D721Med (cell line): ENCODE measurements at regions not wholly inside any gene's neighbourhood (a gene's known extent, or its start where the extent isn't known, plus 50 kb on each side); places are given as distances from the start of the nearest gene placed in this dataset.
A peak's percentile ranks its signal among the peaks of the same experiment; 100 is the strongest.
"Not testable (repeated sequence)": the region's sequence is repeated elsewhere in the genome, so short reads cannot be mapped to it uniquely, and the experiment has no call there.

Experiments used
- DNase-seq: peaks from one replicate; pipeline ENCODE4 v3.0.0; 2011; ENCODE audit warnings: low spot score; ENCODE audit not compliant: insufficient read length
- FAIRE-seq: peaks from 2 replicates; lab custom pipeline; 2011; peaks lifted over from hg19 to GRCh38; lab: Jason Lieb, UNC
- TF ChIP-seq, protein P1 (sequence below): IDR thresholded peaks from 2 replicates; pipeline ENCODE4 v1.5.1; 2012; ENCODE audit warnings: mild to moderate bottlenecking, control low read depth; ENCODE audit not compliant: insufficient read depth; ENCODE audit errors: missing control alignments

DNA sequence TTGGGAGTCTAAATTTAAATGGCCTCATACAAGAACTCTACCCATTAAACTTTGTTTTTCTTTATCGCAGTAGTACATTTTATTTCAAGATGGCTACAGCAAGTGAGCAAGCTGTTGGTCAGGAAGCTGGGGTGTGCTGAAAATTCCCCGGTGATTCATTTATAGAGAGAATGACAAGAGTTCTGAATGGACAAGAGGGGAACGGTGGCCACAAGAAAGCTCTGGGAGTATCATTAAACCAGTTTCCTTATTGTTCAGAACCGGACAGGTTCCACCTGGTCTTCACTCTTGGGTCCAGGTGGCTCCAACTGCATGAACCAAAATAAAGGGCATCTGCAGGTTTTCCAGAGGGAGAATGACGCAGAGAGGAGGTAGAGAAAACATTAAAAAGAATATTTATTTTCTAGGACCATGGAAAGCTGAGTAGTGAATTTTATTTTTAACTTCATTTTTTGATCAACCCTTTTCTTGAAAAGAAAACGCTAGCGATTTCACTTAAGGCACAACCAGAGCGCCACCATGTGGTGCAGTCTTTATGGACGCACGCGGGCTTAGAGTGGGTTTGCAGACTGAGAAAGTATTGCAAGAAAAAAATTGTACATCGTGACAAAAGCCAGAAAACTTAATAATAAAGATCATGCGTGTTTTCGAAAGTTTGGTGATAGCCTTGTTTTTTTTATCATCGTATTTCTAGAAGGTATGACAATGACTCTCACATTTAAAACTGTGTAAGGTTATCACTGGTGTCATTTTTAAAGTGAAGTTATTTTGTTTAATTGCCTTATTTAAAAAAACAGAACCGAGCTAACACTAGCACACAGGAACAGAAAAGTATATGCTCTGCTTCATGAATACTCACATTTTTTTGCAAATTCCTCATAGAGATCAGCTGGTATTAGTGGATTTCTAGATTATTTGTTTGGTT lies 97.9 kb upstream of the NOL4 start:
- DNase-seq (no peak), FAIRE-seq (peak; percentile 98)
- TF ChIP-seq, protein P1, sequence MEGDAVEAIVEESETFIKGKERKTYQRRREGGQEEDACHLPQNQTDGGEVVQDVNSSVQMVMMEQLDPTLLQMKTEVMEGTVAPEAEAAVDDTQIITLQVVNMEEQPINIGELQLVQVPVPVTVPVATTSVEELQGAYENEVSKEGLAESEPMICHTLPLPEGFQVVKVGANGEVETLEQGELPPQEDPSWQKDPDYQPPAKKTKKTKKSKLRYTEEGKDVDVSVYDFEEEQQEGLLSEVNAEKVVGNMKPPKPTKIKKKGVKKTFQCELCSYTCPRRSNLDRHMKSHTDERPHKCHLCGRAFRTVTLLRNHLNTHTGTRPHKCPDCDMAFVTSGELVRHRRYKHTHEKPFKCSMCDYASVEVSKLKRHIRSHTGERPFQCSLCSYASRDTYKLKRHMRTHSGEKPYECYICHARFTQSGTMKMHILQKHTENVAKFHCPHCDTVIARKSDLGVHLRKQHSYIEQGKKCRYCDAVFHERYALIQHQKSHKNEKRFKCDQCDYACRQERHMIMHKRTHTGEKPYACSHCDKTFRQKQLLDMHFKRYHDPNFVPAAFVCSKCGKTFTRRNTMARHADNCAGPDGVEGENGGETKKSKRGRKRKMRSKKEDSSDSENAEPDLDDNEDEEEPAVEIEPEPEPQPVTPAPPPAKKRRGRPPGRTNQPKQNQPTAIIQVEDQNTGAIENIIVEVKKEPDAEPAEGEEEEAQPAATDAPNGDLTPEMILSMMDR = peak; percentile 88

DNA sequence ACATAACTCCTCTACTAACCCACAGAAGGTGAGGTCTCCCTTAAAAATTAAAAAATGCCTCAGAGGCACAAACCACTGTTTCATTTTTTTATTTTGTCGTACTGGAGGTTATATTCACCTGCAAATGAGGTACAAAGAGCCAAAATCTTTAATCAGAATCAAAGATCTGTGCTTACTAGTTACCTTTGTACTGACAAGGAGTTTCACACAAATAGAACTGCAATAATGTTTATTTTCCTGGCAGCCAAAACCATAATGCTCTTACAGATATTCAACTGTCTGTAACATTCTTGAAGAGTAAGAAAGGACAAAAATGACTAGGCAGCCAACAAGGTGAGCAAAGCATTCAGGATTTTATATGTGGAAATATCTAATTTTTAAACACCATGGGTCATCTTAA lies 105.1 kb upstream of the NOL4 start:
- TF ChIP-seq, protein P1 = no peak
- no peak for DNase-seq
- FAIRE-seq = peak; percentile 83

DNA sequence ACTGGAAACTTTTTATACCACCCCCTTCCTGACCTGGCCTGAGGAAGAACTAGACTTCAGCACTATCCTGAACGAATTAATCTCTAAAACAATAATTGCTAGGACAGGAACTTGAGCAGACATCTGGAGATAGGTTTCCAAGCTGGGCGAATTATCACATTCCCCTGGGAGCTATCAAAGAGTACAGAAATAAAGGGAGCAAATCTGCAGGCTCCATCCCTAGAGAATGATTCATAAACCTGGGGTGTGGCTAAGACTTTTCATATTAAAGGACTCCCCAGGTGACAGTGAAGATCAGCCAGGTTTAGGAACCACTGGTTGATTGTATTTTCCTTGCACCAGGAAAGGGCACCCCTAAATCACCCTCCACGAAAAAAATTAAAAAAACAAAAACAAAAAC lies 105.6 kb upstream of the NOL4 start:
- DNase-seq (peak; percentile 52), FAIRE-seq (no peak)

DNA sequence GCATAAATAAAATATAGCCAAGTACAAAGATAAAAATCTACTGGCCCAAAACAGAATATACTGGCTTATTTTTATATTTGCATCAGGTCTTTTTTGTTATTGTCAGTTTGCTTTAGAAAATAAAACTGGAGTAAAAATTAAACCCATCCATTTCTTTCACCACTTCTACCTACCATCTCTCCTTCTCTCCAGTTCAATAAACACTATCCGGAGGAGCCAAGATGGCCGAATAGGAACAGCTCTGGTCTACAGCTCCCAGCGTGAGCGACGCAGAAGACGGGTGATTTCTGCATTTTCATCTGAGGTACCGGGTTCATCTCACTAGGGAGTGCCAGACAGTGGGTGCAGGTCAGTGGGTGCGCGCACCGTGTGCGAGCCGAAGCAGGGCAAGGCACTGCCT lies 106.2 kb upstream of the NOL4 start:
- FAIRE-seq = not testable (repeated sequence)

More for the DNA sequence above, 105.6 kb upstream of the NOL4 start:
- TF ChIP-seq, protein P1 = no peak

DNA sequence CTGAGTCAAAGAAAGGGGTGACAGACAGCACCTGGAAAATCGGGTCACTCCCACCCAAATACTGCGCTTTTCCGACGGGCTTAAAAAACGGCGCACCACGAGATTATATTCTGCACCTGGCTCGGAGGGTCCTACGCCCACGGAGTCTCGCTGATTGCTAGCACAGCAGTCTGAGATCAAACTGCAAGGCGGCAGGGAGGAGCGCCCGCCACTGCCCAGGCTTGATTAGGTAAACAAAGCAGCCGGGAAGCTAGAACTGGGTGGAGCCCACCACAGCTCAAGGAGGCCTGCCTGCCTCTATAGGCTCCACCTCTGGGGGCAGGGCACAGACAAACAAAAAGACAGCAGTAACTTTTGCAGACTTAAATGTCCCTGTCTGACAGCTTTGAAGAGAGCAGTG lies 106.6 kb upstream of the NOL4 start:
- not testable (repeated sequence) for FAIRE-seq, DNase-seq

More for the DNA sequence above, 106.2 kb upstream of the NOL4 start:
- DNase-seq = not testable (repeated sequence)

DNA sequence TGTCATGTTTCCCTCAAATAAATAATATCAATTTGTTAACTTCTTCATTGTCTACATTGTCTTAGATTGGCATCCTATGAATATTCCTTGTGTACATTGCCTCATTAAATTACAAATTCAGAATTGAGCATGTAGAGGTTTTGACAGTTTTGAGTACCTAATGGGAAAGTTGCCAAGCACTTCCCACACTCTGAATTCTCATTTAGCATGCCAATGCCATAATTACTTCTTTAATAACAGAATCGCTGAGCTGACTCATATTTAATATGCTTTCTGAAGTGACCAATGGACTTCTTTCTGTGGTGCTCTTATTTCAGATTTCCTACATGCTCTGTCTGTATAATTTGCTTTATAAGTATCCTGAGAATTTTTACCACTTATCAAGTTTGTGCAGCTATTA lies 114.4 kb upstream of the NOL4 start:
- DNase-seq (no peak), FAIRE-seq (peak; percentile 91)
- TF ChIP-seq, protein P1 = no peak

DNA sequence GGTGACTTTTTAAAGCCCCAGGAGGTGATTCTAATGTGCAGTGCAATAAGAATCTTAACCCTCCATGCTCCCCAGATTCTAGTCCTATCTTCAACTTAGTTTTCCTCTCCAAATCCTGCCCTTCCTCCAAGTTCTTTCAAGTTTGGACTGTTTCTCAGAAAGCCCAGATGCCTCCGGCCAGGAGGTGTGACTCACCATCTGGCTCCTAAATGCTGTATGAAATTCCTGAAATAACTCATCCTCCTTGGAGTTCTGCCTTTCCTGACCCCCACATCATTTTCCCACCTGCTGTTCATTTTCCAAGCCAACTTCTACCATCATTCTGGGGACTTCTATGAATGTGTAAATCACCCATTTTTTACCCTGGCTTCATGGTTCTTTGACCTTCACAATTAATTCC lies 118.2 kb upstream of the NOL4 start:
- DNase-seq (no peak), FAIRE-seq (no peak)
- TF ChIP-seq, protein P1 = no peak

DNA sequence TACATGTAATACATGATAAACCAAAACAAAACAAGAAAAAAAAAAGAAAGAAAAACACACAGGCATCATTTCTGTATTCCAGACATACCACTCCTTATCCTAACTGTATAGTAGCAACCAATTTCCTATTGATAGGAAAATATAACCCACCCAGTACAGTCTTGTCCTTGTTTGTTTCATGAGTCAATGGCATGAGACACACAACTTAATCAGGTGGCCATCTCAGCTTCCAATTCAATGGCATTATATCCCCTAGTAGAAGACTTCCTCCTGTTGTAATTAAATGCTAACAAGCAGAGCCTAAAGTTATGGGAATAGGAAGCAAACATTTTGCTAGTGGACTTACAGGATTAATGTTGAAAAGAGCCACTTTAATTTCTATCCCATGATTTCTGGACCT lies 121.0 kb upstream of the NOL4 start:
- TF ChIP-seq, protein P1 = no peak
- FAIRE-seq (peak; percentile 67), DNase-seq (no peak)
